Left colon (tissue), 2 donors: ENCODE measurements at regions not wholly inside any gene's neighbourhood (a gene's known extent, or its start where the extent isn't known, plus 50 kb on each side); places are given as distances from the start of the nearest gene placed in this dataset.
A peak's percentile ranks its signal among the peaks of the same experiment; 100 is the strongest.

Experiments
- ATAC-seq: fragments of 200-7000 bp; cut with Tn5 transposase; one replicate; pipeline ENCODE4 v1.9.1; 2020; ENCODE audit warnings: mild to moderate bottlenecking, moderate library complexity
- DNase-seq, 2 donors: peaks; one replicate each; pipeline ENCODE4 v3.0.0-alpha.2; 2020
- intact Hi-C, 2 donors: fragments of 100-400 bp; cut with DNase I in 1 of 2; cut with micrococcal nuclease in 1 of 2; formaldehyde crosslinking; loops; one replicate each; pipeline versions ENCODE4 v1.11.2 to v1.14.0; 2022; cut with DNase I, micrococcal nuclease
- donor health status: DM: no; HTN: no; CAD: no.
- donor health status: DM: yes; HTN: yes; CAD: no.

GRCh38 chr15:91535856-91536500 is 317.5 kb upstream of the SLCO3A1 start:
- no peak for ATAC-seq
- intact Hi-C loops = no loop called here
- no peak for DNase-seq

- no peak for ATAC-seq
- intact Hi-C loops = no loop called here
- no peak for DNase-seq
These were observed 315.7 kb upstream of the SLCO3A1 start for GRCh38 chr15:91537856-91538255.

- ATAC-seq (no peak), DNase-seq (no peak)
- intact Hi-C loops = no loop called here
These were observed 314.7 kb upstream of the SLCO3A1 start for GRCh38 chr15:91538782-91539181.

- DNase-seq = no peak
- no peak for ATAC-seq
- intact Hi-C loops = no loop called here
These were observed 312.2 kb upstream of the SLCO3A1 start for GRCh38 chr15:91541286-91541685.

- no peak for DNase-seq
- no peak for ATAC-seq
- intact Hi-C loops = no loop called here
These were observed 311.3 kb upstream of the SLCO3A1 start for GRCh38 chr15:91542226-91542625.

GRCh38 chr15:91547356-91547755 is 306.2 kb upstream of the SLCO3A1 start:
- intact Hi-C loops = no loop called here
- ATAC-seq (no peak), DNase-seq (no peak)

- no peak for ATAC-seq
- intact Hi-C loops = no loop called here
- no peak for DNase-seq
These were observed 305.0 kb upstream of the SLCO3A1 start for GRCh38 chr15:91548549-91548948.

GRCh38 chr15:91549581-91549980 is 303.9 kb upstream of the SLCO3A1 start:
- no peak for DNase-seq
- intact Hi-C loops = no loop called here
- no peak for ATAC-seq

- DNase-seq (no peak), ATAC-seq (no peak)
- intact Hi-C loops = no loop called here
These were observed 301.0 kb upstream of the SLCO3A1 start for GRCh38 chr15:91552555-91552954.

- DNase-seq (no peak), ATAC-seq (no peak)
- intact Hi-C loops = no loop called here
These were observed 300.2 kb upstream of the SLCO3A1 start for GRCh38 chr15:91553196-91553854.

GRCh38 chr15:91555312-91555711 is 298.2 kb upstream of the SLCO3A1 start:
- no peak for ATAC-seq
- no peak for DNase-seq
- intact Hi-C loops = no loop called here

GRCh38 chr15:91556926-91557325 is 296.6 kb upstream of the SLCO3A1 start:
- DNase-seq (no peak), ATAC-seq (no peak)
- intact Hi-C loops = no loop called here

GRCh38 chr15:91559066-91559465 is 294.4 kb upstream of the SLCO3A1 start:
- ATAC-seq (no peak), DNase-seq (no peak)
- intact Hi-C loops = no loop called here

GRCh38 chr15:91561371-91562100 is 292.0 kb upstream of the SLCO3A1 start:
- no peak for ATAC-seq
- intact Hi-C loops = no loop called here
- no peak for DNase-seq

- no peak for ATAC-seq
- intact Hi-C loops = no loop called here
These were observed 290.8 kb upstream of the SLCO3A1 start for GRCh38 chr15:91562698-91563097.

GRCh38 chr15:91564631-91565030 is 288.9 kb upstream of the SLCO3A1 start:
- intact Hi-C loops = no loop called here
- ATAC-seq (no peak), DNase-seq (no peak)

More at GRCh38 chr15:91562698-91563097, 290.8 kb upstream of the SLCO3A1 start:
- DNase-seq = no peak

- no peak for DNase-seq
- intact Hi-C loops = no loop called here
- no peak for ATAC-seq
These were observed 287.4 kb upstream of the SLCO3A1 start for GRCh38 chr15:91566141-91566540.

GRCh38 chr15:91568036-91568435 is 285.5 kb upstream of the SLCO3A1 start:
- ATAC-seq = peak; percentile 43
- no peak for DNase-seq
- intact Hi-C loops = no loop called here

GRCh38 chr15:91572110-91572509 is 281.4 kb upstream of the SLCO3A1 start:
- intact Hi-C loops = no loop called here
- peak in 1 of 2 donors; percentile 11 for DNase-seq
- ATAC-seq = peak; percentile 24

- intact Hi-C loops = no loop called here
- DNase-seq (no peak), ATAC-seq (no peak)
These were observed 277.4 kb upstream of the SLCO3A1 start for GRCh38 chr15:91576096-91576495.
